ENCODE measurements at regions not wholly inside any gene's neighbourhood (a gene's known extent, or its start where the extent isn't known, plus 50 kb on each side); places are given as distances from the start of the nearest gene placed in this dataset.

DNA sequence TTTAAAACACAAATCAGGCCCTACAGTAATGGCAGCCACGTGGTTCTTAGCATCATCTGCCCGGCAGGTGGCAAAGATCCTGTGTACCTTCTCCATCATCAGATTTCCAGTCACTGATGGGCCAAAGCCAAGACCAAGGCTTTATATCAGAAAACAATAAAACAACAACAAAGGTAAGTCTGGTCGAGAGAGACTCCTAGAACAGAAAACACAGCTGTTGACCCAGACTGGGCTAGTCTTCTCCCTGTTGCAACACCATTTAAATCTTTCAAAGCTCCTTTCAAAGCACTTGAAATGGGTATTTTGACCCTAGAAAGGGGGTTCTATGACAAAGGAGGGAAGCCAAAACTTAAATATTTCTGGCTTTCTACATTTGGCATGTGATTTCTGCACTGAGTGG lies 285.6 kb downstream of the IPMK start:
- no peak for ATAC-seq
- TF ChIP-seq, protein P1, sequence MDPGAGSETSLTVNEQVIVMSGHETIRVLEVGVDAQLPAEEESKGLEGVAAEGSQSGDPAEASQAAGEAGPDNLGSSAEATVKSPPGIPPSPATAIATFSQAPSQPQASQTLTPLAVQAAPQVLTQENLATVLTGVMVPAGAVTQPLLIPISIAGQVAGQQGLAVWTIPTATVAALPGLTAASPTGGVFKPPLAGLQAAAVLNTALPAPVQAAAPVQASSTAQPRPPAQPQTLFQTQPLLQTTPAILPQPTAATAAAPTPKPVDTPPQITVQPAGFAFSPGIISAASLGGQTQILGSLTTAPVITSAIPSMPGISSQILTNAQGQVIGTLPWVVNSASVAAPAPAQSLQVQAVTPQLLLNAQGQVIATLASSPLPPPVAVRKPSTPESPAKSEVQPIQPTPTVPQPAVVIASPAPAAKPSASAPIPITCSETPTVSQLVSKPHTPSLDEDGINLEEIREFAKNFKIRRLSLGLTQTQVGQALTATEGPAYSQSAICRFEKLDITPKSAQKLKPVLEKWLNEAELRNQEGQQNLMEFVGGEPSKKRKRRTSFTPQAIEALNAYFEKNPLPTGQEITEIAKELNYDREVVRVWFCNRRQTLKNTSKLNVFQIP (CRISPR knock-in tag; IDR thresholded peaks at IDR 0.05; ENCODE audit: borderline replicate concordance, low read depth): no peak
- TF ChIP-seq ARNTL (CRISPR knock-in tag; IDR thresholded peaks at IDR 0.05; ENCODE audit: borderline replicate concordance, low read depth) (no peak), ZFP30 (CRISPR knock-in tag; IDR thresholded peaks at IDR 0.05) (no peak), BACH2 (CRISPR knock-in tag; IDR thresholded peaks at IDR 0.05; ENCODE audit: borderline replicate concordance) (no peak), ZFP3 (CRISPR knock-in tag; IDR thresholded peaks at IDR 0.05) (no peak), TSHZ2 (CRISPR knock-in tag; IDR thresholded peaks at IDR 0.05) (no peak), RARB (CRISPR knock-in tag; IDR thresholded peaks at IDR 0.05) (no peak)
- TF ChIP-seq, protein P2, sequence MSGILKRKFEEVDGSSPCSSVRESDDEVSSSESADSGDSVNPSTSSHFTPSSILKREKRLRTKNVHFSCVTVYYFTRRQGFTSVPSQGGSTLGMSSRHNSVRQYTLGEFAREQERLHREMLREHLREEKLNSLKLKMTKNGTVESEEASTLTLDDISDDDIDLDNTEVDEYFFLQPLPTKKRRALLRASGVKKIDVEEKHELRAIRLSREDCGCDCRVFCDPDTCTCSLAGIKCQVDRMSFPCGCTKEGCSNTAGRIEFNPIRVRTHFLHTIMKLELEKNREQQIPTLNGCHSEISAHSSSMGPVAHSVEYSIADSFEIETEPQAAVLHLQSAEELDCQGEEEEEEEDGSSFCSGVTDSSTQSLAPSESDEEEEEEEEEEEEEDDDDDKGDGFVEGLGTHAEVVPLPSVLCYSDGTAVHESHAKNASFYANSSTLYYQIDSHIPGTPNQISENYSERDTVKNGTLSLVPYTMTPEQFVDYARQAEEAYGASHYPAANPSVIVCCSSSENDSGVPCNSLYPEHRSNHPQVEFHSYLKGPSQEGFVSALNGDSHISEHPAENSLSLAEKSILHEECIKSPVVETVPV (CRISPR knock-in tag; IDR thresholded peaks at IDR 0.05): no peak

DNA sequence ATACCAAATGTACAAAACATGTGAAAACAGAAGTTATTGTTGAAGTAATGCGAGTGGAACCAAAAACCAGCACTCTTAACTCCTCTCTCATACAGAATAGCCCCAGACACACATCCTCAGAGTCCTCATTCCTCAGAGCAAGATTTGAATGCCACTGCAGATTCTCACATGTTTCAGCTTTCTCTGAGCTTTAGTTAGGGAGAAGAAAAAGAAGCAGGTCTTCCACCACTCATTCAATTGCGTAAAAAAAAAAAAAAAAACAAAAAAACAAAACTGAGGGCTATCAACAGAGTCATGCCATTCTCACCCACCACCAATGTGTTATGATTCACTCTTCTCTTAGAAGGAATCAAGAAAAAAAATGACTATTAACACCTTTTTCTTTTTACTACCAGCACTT lies 287.7 kb downstream of the IPMK start:
- TF ChIP-seq ZNF565 (CRISPR knock-in tag; conservative IDR thresholded peaks at IDR 0.05; ENCODE audit: low read depth) (no peak), TSHZ2 (CRISPR knock-in tag; IDR thresholded peaks at IDR 0.05) (no peak), ZC3H10 (CRISPR knock-in tag; IDR thresholded peaks at IDR 0.05) (no peak), ZNF8 (CRISPR knock-in tag; IDR thresholded peaks at IDR 0.05) (no peak)
- TF ChIP-seq, protein P1 (CRISPR knock-in tag; IDR thresholded peaks at IDR 0.05; ENCODE audit: borderline replicate concordance, low read depth): no peak
- TF ChIP-seq, protein P2 (CRISPR knock-in tag; IDR thresholded peaks at IDR 0.05): no peak
- no peak for ATAC-seq

DNA sequence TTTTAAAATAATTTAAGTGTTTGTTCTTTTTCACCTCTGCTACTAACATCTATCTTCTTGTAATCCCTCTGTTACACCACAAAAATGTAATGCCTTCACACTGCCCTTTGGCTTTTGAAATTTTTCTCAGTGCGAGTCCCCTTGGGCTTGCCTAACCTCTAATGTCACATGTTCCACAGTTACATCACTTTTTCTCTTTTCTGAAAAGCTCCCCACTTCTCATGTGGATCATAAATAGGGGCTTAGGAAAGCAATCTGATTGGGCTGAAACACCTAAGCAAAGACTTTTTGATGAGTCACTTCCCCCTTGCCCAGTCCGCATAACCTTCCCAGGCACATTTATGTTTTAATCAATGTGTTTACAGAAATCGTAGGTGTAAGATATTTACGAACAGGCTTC lies 288.2 kb downstream of the IPMK start:
- no peak for ATAC-seq
- TF ChIP-seq, protein P1 (CRISPR knock-in tag; IDR thresholded peaks at IDR 0.05; ENCODE audit: borderline replicate concordance, low read depth): no peak
- TF ChIP-seq ZNF565 (CRISPR knock-in tag; conservative IDR thresholded peaks at IDR 0.05; ENCODE audit: low read depth) (no peak), CSDC2 (CRISPR knock-in tag; IDR thresholded peaks at IDR 0.05) (no peak), ZFP30 (CRISPR knock-in tag; IDR thresholded peaks at IDR 0.05) (no peak), TOX (CRISPR knock-in tag; IDR thresholded peaks at IDR 0.05; ENCODE audit: borderline replicate concordance) (no peak), TSHZ2 (CRISPR knock-in tag; IDR thresholded peaks at IDR 0.05) (no peak), ISL1 (CRISPR knock-in tag; IDR thresholded peaks at IDR 0.05) (no peak), ZNF8 (CRISPR knock-in tag; IDR thresholded peaks at IDR 0.05) (no peak), PPARA (CRISPR knock-in tag; IDR thresholded peaks at IDR 0.05; ENCODE audit: borderline replicate concordance) (no peak), OSR1 (CRISPR knock-in tag; IDR thresholded peaks at IDR 0.05) (no peak), ARNTL (CRISPR knock-in tag; IDR thresholded peaks at IDR 0.05; ENCODE audit: borderline replicate concordance, low read depth) (no peak), ESRRG (CRISPR knock-in tag; IDR thresholded peaks at IDR 0.05) (no peak), ZFP3 (CRISPR knock-in tag; IDR thresholded peaks at IDR 0.05) (no peak), BACH2 (CRISPR knock-in tag; IDR thresholded peaks at IDR 0.05; ENCODE audit: borderline replicate concordance) (no peak), GLIS3 (CRISPR knock-in tag; IDR thresholded peaks at IDR 0.05) (no peak), SNAI2 (CRISPR knock-in tag; IDR thresholded peaks at IDR 0.05) (no peak), RARB (CRISPR knock-in tag; IDR thresholded peaks at IDR 0.05) (no peak)
